Endothelial cell of umbilical vein (primary cell): ENCODE measurements at regions not wholly inside any gene's neighbourhood (a gene's known extent, or its start where the extent isn't known, plus 50 kb on each side); places are given as distances from the start of the nearest gene placed in this dataset.
"Not testable (repeated sequence)": the region's sequence is repeated elsewhere in the genome, so short reads cannot be mapped to it uniquely, and the experiment has no call there.

Source experiments
- JUN ChIP-seq: IDR thresholded peaks from 2 replicates; pipeline ENCODE4 v1.6.1; 2011; ENCODE audit warnings: borderline replicate concordance, low read depth; ENCODE audit not compliant: insufficient read length, insufficient read depth
- POLR2A ChIP-seq: IDR thresholded peaks from 2 replicates; pipeline ENCODE4 v1.6.1; 2012; ENCODE audit warnings: low read depth, mild to moderate bottlenecking, control low read depth, low read length
- POLR2AphosphoS5 ChIP-seq: IDR thresholded peaks from 2 replicates; pipeline ENCODE4 v1.6.1; 2012; ENCODE audit warnings: low read depth, mild to moderate bottlenecking, control low read depth, low read length, moderate library complexity; ENCODE audit not compliant: insufficient read depth
- TF ChIP-seq, protein P1 (sequence below), 2 donors: IDR thresholded peaks; 1 replicate in 1 of 2; 2 replicates in 1 of 2; pipeline ENCODE4 v1.5.1; 2011; ENCODE audit warnings: low read length in 2 of 2, mild to moderate bottlenecking in 2 of 2, moderate library complexity in 2 of 2, control low read depth in 1 of 2, inconsistent platforms in 1 of 2, low read depth in 1 of 2; ENCODE audit not compliant: insufficient read depth in 1 of 2; ENCODE audit errors: extremely low read depth in 1 of 2
- TF ChIP-seq, protein P2 (sequence below): IDR thresholded peaks from 2 replicates; pipeline ENCODE4 v1.6.1; 2011; ENCODE audit not compliant: insufficient read depth, insufficient read length

DNA sequence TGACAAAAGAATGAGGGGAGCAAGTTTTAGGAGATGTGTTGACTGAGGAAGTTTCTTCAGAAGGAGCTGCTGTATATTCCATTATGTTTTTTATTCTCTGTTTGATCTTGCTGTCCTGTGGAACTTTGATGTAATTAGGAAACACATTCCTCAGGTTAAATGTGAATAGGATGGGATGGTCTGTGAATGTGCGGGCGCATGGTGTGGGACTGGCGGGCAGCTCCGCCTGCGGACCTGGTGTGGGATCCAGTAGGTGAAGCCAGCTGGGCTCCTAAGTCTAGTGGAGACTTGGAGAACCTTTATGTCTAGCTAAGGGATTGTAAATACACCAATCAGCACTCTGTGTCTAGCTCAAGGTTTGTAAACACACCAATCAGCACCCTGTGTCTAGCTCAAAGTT is 344.3 kb downstream of the PTTG2 start:
- TF ChIP-seq, protein P1, sequence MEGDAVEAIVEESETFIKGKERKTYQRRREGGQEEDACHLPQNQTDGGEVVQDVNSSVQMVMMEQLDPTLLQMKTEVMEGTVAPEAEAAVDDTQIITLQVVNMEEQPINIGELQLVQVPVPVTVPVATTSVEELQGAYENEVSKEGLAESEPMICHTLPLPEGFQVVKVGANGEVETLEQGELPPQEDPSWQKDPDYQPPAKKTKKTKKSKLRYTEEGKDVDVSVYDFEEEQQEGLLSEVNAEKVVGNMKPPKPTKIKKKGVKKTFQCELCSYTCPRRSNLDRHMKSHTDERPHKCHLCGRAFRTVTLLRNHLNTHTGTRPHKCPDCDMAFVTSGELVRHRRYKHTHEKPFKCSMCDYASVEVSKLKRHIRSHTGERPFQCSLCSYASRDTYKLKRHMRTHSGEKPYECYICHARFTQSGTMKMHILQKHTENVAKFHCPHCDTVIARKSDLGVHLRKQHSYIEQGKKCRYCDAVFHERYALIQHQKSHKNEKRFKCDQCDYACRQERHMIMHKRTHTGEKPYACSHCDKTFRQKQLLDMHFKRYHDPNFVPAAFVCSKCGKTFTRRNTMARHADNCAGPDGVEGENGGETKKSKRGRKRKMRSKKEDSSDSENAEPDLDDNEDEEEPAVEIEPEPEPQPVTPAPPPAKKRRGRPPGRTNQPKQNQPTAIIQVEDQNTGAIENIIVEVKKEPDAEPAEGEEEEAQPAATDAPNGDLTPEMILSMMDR (IDR thresholded peaks at IDR 0.05; ENCODE audit: extremely low read depth in 1 of 2, insufficient read depth in 1 of 2, low read depth in 1 of 2, low read length in 2 of 2), result not testable (repeated sequence)
- TF ChIP-seq POLR2A, JUN, POLR2AphosphoS5: not testable (repeated sequence)
- TF ChIP-seq, protein P2, sequence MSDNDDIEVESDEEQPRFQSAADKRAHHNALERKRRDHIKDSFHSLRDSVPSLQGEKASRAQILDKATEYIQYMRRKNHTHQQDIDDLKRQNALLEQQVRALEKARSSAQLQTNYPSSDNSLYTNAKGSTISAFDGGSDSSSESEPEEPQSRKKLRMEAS, result not testable (repeated sequence)
